ENCODE measurements at regions not wholly inside any gene's neighbourhood (a gene's known extent, or its start where the extent isn't known, plus 50 kb on each side); places are given as distances from the start of the nearest gene placed in this dataset.

GRCh38 chr9:31112491-31112890 is 1272.0 kb upstream of the ACO1 start:
- no peak for TF ChIP-seq CTCF (conservative IDR thresholded peaks at IDR 0.05; ENCODE audit: low read length)
- H3K4me3 ChIP-seq (ENCODE audit: low read length), result no peak overlapping the region
- DNase-seq (ENCODE audit: low read depth), result no peak

GRCh38 chr9:31114346-31114745 is 1270.1 kb upstream of the ACO1 start:
- no peak for DNase-seq (ENCODE audit: low read depth)
- TF ChIP-seq CTCF (conservative IDR thresholded peaks at IDR 0.05; ENCODE audit: low read length), result no peak
- no peak overlapping the region for H3K4me3 ChIP-seq (ENCODE audit: low read length)

- no peak for DNase-seq (ENCODE audit: low read depth)
- H3K4me3 ChIP-seq (ENCODE audit: low read length), result no peak overlapping the region
- TF ChIP-seq CTCF (conservative IDR thresholded peaks at IDR 0.05; ENCODE audit: low read length), result no peak
Measured at GRCh38 chr9:31119890-31120454, 1264.5 kb upstream of the ACO1 start.

- DNase-seq (ENCODE audit: low read depth), result no peak
- no peak overlapping the region for H3K4me3 ChIP-seq (ENCODE audit: low read length)
- no peak for TF ChIP-seq CTCF (conservative IDR thresholded peaks at IDR 0.05; ENCODE audit: low read length)
Measured at GRCh38 chr9:31124389-31124788, 1260.1 kb upstream of the ACO1 start.

- no peak for TF ChIP-seq CTCF (conservative IDR thresholded peaks at IDR 0.05; ENCODE audit: low read length)
- H3K4me3 ChIP-seq (ENCODE audit: low read length), result no peak overlapping the region
- no peak for DNase-seq (ENCODE audit: low read depth)
Measured at GRCh38 chr9:31135567-31135966, 1248.9 kb upstream of the ACO1 start.

GRCh38 chr9:31136524-31136923 is 1247.9 kb upstream of the ACO1 start:
- DNase-seq (ENCODE audit: low read depth), result no peak
- no peak overlapping the region for H3K4me3 ChIP-seq (ENCODE audit: low read length)
- no peak for TF ChIP-seq CTCF (conservative IDR thresholded peaks at IDR 0.05; ENCODE audit: low read length)

- DNase-seq (ENCODE audit: low read depth), result peak; percentile 0
- no peak overlapping the region for H3K4me3 ChIP-seq (ENCODE audit: low read length)
- TF ChIP-seq CTCF (conservative IDR thresholded peaks at IDR 0.05; ENCODE audit: low read length), result no peak
Measured at GRCh38 chr9:31137176-31138160, 1247.0 kb upstream of the ACO1 start.

Data from AG10803 (cell line).